ENCODE measurements at regions not wholly inside any gene's neighbourhood (a gene's known extent, or its start where the extent isn't known, plus 50 kb on each side); places are given as distances from the start of the nearest gene placed in this dataset.

DNA sequence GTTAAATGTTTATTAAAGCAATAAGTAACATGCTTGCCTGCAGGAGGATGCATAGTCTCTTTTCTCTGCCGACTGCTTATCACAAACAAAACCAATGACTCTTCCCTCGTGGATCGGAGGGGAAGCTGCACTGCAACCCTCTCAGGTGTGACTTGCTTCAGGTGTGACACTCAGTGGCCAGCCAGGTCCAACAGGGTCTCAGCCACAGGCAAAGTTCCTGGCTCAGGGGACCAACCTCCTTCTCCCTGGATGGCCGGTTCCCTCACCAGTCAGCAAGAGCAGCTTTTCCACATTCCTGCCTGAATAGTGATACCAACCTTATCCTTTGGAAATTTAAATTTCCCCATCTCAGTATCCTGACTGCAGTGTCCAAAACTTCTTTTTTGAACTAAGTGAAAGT lies 383.5 kb downstream of the CMPK2 start:
- no peaks in the 10 kb centered on the region for H3K4me1 ChIP-seq (ENCODE audit: control insufficient read depth, insufficient read depth, low read length, poor library complexity, severe bottlenecking)
- H3K27ac ChIP-seq (ENCODE audit: insufficient read depth, low read length, poor library complexity, severe bottlenecking) = no peak overlapping the region
- no peak overlapping the region for H3K4me3 ChIP-seq (ENCODE audit: insufficient read depth, low read depth, low read length, poor library complexity, severe bottlenecking)
- no peaks in the 10 kb centered on the region for H3K36me3 ChIP-seq (ENCODE audit: control insufficient read depth, insufficient read depth, low read length)
- no peak for DNase-seq
- H3K27me3 ChIP-seq (replicated peaks; ENCODE audit: control insufficient read depth, insufficient read depth, low read length, poor library complexity, severe bottlenecking) = no peaks in the 10 kb centered on the region
- no peaks in the 10 kb centered on the region for H3K9me3 ChIP-seq (ENCODE audit: control insufficient read depth, low read length)

DNA sequence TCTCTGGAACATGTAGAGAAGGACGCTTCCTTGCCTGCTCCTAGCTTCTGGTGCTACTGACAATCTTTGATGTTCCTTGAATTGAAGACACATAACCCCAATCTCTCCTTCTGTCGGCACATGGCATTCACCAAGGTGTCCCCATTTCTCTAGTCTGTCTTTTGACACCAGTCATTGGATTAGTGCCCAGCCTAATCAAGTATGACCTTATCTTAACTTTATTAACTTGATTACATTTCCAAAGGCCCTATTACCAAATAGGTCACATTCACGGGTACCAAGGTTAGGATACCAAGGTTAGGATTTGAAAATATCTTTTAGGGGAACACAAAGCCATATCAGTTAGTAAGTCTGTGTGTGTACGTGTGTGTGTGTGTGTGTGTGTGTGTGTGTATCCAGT lies 377.9 kb downstream of the CMPK2 start:
- Histone ChIP-seq H3K27ac (ENCODE audit: insufficient read depth, low read length, poor library complexity, severe bottlenecking) (no peak overlapping the region), H3K4me1 (ENCODE audit: control insufficient read depth, insufficient read depth, low read length, poor library complexity, severe bottlenecking) (no peaks in the 10 kb centered on the region), H3K9me3 (ENCODE audit: control insufficient read depth, low read length) (no peaks in the 10 kb centered on the region), H3K36me3 (ENCODE audit: control insufficient read depth, insufficient read depth, low read length) (no peaks in the 10 kb centered on the region), H3K27me3 (replicated peaks; ENCODE audit: control insufficient read depth, insufficient read depth, low read length, poor library complexity, severe bottlenecking) (no peaks in the 10 kb centered on the region), H3K4me3 (ENCODE audit: insufficient read depth, low read depth, low read length, poor library complexity, severe bottlenecking) (no peak overlapping the region)
- no peak for DNase-seq

DNA sequence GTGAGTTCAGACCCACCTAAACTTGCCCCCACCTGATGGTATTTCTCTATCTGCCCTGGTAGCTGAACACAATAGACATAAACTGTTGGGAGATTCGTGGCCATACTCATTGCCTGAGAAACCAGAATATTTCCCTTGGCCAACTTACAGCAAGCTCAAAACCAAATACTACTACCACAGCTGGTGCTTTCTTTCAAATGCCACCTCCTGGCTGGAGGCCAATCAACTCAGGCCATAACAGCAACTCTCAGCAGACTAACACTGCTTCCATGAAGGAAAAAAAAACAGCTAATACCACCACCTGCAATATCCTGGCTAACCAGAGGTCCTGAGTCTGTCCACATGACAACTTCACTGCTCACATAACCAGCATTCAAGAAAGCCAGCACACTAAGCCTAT lies 373.1 kb downstream of the CMPK2 start:
- DNase-seq = no peak
- Histone ChIP-seq H3K27ac (ENCODE audit: insufficient read depth, low read length, poor library complexity, severe bottlenecking) (no peak overlapping the region), H3K4me1 (ENCODE audit: control insufficient read depth, insufficient read depth, low read length, poor library complexity, severe bottlenecking) (no peaks in the 10 kb centered on the region), H3K9me3 (ENCODE audit: control insufficient read depth, low read length) (no peaks in the 10 kb centered on the region), H3K4me3 (ENCODE audit: insufficient read depth, low read depth, low read length, poor library complexity, severe bottlenecking) (no peak overlapping the region), H3K36me3 (ENCODE audit: control insufficient read depth, insufficient read depth, low read length) (no peaks in the 10 kb centered on the region), H3K27me3 (replicated peaks; ENCODE audit: control insufficient read depth, insufficient read depth, low read length, poor library complexity, severe bottlenecking) (no peaks in the 10 kb centered on the region)

DNA sequence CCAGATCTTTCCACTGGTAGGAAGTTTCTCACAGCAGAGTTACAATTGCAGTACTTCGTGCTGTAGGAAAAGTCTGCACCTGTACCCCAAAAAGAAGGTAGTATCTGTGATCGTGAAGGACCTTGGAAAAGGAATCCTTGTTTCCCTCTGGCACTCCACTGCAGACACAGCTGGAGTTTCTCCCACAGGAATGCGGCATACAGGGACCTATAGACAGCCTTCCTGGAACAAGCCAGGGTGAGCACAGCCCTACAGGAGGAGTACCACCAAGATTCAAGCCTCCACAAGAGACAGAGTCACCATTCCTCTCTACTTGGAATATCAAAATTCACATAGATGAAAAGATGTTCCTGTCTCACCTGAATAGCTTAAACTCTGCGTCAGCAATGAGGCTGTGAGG lies 372.4 kb downstream of the CMPK2 start:
- Histone ChIP-seq H3K4me3 (ENCODE audit: insufficient read depth, low read depth, low read length, poor library complexity, severe bottlenecking) (no peak overlapping the region), H3K36me3 (ENCODE audit: control insufficient read depth, insufficient read depth, low read length) (no peaks in the 10 kb centered on the region), H3K27ac (ENCODE audit: insufficient read depth, low read length, poor library complexity, severe bottlenecking) (no peak overlapping the region), H3K27me3 (replicated peaks; ENCODE audit: control insufficient read depth, insufficient read depth, low read length, poor library complexity, severe bottlenecking) (no peaks in the 10 kb centered on the region), H3K4me1 (ENCODE audit: control insufficient read depth, insufficient read depth, low read length, poor library complexity, severe bottlenecking) (no peaks in the 10 kb centered on the region), H3K9me3 (ENCODE audit: control insufficient read depth, low read length) (no peaks in the 10 kb centered on the region)
- DNase-seq = no peak

DNA sequence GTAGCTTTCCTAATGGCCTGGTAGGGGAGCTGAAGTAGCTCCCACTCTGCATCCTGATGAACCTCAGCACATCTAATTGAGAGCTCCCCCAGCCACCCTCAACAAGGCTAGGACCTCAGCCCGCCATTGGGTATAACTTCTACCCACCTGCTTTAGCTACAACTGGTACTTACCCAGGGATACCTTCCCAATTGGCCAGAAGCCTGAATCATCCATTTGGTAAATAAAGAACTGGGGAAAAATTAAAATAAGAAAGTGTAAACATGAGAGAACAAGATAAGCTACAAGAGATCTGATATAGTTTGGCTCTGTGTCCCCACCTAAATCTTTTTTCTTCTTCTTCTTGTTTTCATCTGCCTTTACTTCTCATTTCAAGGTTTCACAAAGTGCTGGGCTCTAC lies 372.0 kb downstream of the CMPK2 start:
- no peaks in the 10 kb centered on the region for H3K36me3 ChIP-seq (ENCODE audit: control insufficient read depth, insufficient read depth, low read length)
- no peak overlapping the region for H3K4me3 ChIP-seq (ENCODE audit: insufficient read depth, low read depth, low read length, poor library complexity, severe bottlenecking)
- no peaks in the 10 kb centered on the region for H3K27me3 ChIP-seq (replicated peaks; ENCODE audit: control insufficient read depth, insufficient read depth, low read length, poor library complexity, severe bottlenecking)
- no peaks in the 10 kb centered on the region for H3K9me3 ChIP-seq (ENCODE audit: control insufficient read depth, low read length)
- no peak overlapping the region for H3K27ac ChIP-seq (ENCODE audit: insufficient read depth, low read length, poor library complexity, severe bottlenecking)
- H3K4me1 ChIP-seq (ENCODE audit: control insufficient read depth, insufficient read depth, low read length, poor library complexity, severe bottlenecking) = no peaks in the 10 kb centered on the region
- DNase-seq = no peak

DNA sequence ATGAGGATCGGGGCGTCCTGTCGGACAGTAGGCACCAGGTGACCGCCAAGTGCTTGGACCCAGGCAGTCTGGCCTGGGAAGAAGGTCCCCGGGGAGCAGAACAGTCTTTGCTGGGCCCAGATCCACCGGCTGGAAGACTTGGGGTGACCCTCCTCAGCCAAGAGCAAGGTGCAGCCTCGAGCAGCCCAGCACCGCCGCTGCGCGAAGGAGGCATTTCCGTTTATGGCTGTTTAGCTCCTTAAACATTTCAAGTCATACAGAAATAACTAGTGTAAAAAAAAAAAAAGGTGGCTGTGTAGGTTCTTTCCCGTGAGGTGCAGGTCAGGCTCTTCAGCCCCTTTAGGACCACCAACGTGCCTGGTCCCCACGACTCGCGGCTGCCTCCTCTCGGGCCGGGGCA lies 370.2 kb downstream of the CMPK2 start:
- Histone ChIP-seq H3K4me3 (ENCODE audit: insufficient read depth, low read depth, low read length, poor library complexity, severe bottlenecking) (no peak overlapping the region), H3K27ac (ENCODE audit: insufficient read depth, low read length, poor library complexity, severe bottlenecking) (no peak overlapping the region), H3K9me3 (ENCODE audit: control insufficient read depth, low read length) (no peaks in the 10 kb centered on the region), H3K4me1 (ENCODE audit: control insufficient read depth, insufficient read depth, low read length, poor library complexity, severe bottlenecking) (no peaks in the 10 kb centered on the region), H3K36me3 (ENCODE audit: control insufficient read depth, insufficient read depth, low read length) (no peaks in the 10 kb centered on the region), H3K27me3 (replicated peaks; ENCODE audit: control insufficient read depth, insufficient read depth, low read length, poor library complexity, severe bottlenecking) (no peaks in the 10 kb centered on the region)
- no peak for DNase-seq

DNA sequence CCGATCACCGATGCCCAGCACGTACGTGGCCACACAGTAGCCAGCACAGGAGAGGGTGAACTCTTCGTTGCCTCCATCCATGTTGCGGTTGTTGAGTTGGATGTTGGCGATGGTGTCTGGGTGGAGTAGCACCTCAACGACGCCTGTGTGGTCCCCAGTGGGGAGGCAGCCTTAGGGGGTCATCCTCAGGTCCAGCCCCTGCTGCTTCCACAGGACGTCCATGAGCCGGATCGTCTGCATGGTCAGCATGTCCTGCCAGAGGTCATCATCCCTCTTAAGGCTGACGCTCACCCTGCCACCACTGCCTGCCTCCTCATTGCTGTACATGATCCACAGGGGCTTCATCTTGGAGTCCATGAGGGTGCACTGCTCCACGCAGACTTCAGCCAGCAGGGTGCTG lies 369.3 kb downstream of the CMPK2 start:
- Histone ChIP-seq H3K9me3 (ENCODE audit: control insufficient read depth, low read length) (no peaks in the 10 kb centered on the region), H3K4me1 (ENCODE audit: control insufficient read depth, insufficient read depth, low read length, poor library complexity, severe bottlenecking) (no peaks in the 10 kb centered on the region), H3K4me3 (ENCODE audit: insufficient read depth, low read depth, low read length, poor library complexity, severe bottlenecking) (no peak overlapping the region), H3K27me3 (replicated peaks; ENCODE audit: control insufficient read depth, insufficient read depth, low read length, poor library complexity, severe bottlenecking) (no peaks in the 10 kb centered on the region), H3K27ac (ENCODE audit: insufficient read depth, low read length, poor library complexity, severe bottlenecking) (no peak overlapping the region), H3K36me3 (ENCODE audit: control insufficient read depth, insufficient read depth, low read length) (no peaks in the 10 kb centered on the region)
- DNase-seq = no peak

DNA sequence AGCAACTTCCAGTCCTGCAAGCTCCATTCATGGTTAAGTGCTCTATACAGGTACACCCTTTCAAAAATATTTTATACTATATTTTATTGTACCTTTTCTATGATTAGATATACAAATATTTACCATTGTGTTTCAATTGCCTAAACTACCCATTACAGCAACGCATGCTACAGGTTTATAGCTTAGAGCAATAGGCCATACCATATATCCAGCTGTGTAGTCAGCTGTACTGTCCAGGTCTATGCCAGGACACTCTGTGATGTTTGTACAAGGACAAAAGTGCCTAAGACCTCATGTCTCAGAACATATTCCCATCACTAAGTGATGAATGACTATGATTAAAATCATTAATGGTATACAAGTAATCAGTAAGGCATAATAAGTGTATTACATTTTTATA lies 368.7 kb downstream of the CMPK2 start:
- H3K4me3 ChIP-seq (ENCODE audit: insufficient read depth, low read depth, low read length, poor library complexity, severe bottlenecking) = no peak overlapping the region
- no peaks in the 10 kb centered on the region for H3K9me3 ChIP-seq (ENCODE audit: control insufficient read depth, low read length)
- no peaks in the 10 kb centered on the region for H3K4me1 ChIP-seq (ENCODE audit: control insufficient read depth, insufficient read depth, low read length, poor library complexity, severe bottlenecking)
- H3K27ac ChIP-seq (ENCODE audit: insufficient read depth, low read length, poor library complexity, severe bottlenecking) = no peak overlapping the region
- DNase-seq = no peak
- H3K27me3 ChIP-seq (replicated peaks; ENCODE audit: control insufficient read depth, insufficient read depth, low read length, poor library complexity, severe bottlenecking) = no peaks in the 10 kb centered on the region
- no peaks in the 10 kb centered on the region for H3K36me3 ChIP-seq (ENCODE audit: control insufficient read depth, insufficient read depth, low read length)

DNA sequence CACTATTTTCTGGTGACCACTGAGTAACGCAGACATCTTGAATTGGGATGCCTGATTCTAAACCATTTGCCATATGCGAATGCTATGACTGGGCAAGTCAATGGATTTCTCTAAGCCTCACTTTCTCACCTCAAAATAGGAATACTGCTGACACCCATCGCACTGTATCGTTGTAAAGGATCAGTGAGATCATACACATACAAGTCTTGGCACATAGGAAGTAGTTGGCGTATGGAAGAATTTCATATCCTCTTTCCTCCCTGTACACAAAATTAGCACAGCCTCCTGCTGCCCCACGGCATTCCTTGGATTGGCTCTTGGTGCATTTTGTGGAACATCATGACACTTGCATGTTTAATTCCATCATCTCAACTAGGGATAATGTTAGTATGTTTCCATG lies 366.9 kb downstream of the CMPK2 start:
- Histone ChIP-seq H3K4me1 (ENCODE audit: control insufficient read depth, insufficient read depth, low read length, poor library complexity, severe bottlenecking) (no peaks in the 10 kb centered on the region), H3K36me3 (ENCODE audit: control insufficient read depth, insufficient read depth, low read length) (no peaks in the 10 kb centered on the region), H3K27me3 (replicated peaks; ENCODE audit: control insufficient read depth, insufficient read depth, low read length, poor library complexity, severe bottlenecking) (no peaks in the 10 kb centered on the region), H3K9me3 (ENCODE audit: control insufficient read depth, low read length) (no peaks in the 10 kb centered on the region), H3K4me3 (ENCODE audit: insufficient read depth, low read depth, low read length, poor library complexity, severe bottlenecking) (no peak overlapping the region), H3K27ac (ENCODE audit: insufficient read depth, low read length, poor library complexity, severe bottlenecking) (no peak overlapping the region)
- DNase-seq = no peak

DNA sequence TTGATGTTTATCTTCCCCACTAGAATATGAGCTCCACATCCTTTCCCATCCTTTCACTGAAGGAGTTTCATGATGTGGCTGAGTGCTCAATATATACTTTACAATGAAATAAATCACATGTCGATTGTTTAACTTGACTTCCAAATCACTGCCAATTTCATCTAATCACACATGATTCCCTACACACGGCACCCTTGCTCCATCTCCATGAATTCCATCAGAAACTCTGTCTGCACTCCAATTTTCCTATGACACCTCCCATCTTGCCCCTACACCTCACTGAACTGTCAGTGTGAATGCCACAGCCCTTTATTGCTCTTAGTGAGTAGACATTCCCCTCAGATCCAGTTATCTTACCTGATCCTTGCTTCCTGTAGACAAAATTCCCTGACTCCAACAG lies 366.0 kb downstream of the CMPK2 start:
- Histone ChIP-seq H3K27me3 (replicated peaks; ENCODE audit: control insufficient read depth, insufficient read depth, low read length, poor library complexity, severe bottlenecking) (no peaks in the 10 kb centered on the region), H3K4me1 (ENCODE audit: control insufficient read depth, insufficient read depth, low read length, poor library complexity, severe bottlenecking) (no peaks in the 10 kb centered on the region), H3K4me3 (ENCODE audit: insufficient read depth, low read depth, low read length, poor library complexity, severe bottlenecking) (no peak overlapping the region), H3K9me3 (ENCODE audit: control insufficient read depth, low read length) (no peaks in the 10 kb centered on the region), H3K27ac (ENCODE audit: insufficient read depth, low read length, poor library complexity, severe bottlenecking) (no peak overlapping the region), H3K36me3 (ENCODE audit: control insufficient read depth, insufficient read depth, low read length) (no peaks in the 10 kb centered on the region)
- DNase-seq = no peak

DNA sequence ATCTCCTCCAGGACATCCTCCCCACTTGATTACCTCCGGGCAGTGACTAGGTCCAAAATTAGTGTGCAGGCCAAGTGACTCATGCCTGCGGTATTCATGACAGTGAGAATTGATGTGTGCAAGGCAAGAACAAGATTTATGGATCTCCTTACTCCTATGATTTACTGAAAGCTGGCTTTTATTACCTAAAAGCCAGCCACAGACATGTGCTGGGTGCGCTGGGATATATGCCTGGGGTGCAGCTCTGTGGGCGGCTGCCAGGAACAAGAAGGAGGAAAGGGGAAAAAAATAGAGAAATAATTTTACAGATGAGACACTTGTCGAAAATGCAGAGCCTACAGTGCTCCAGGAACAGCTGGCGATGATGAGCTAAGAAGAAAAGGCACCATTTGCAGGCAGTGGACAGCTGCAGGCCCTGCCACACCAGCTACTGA lies 359.3 kb downstream of the CMPK2 start:
- H3K9me3 ChIP-seq (ENCODE audit: control insufficient read depth, low read length) = no peaks in the 10 kb centered on the region
- H3K27me3 ChIP-seq (replicated peaks; ENCODE audit: control insufficient read depth, insufficient read depth, low read length, poor library complexity, severe bottlenecking) = no peaks in the 10 kb centered on the region
- no peaks in the 10 kb centered on the region for H3K36me3 ChIP-seq (ENCODE audit: control insufficient read depth, insufficient read depth, low read length)
- DNase-seq = no peak
- H3K4me1 ChIP-seq (ENCODE audit: control insufficient read depth, insufficient read depth, low read length, poor library complexity, severe bottlenecking) = no peaks in the 10 kb centered on the region
- no peak overlapping the region for H3K4me3 ChIP-seq (ENCODE audit: insufficient read depth, low read depth, low read length, poor library complexity, severe bottlenecking)
- H3K27ac ChIP-seq (ENCODE audit: insufficient read depth, low read length, poor library complexity, severe bottlenecking) = no peak overlapping the region

Data from effector memory CD4-positive, alpha-beta T cell (primary cell).